Activated CD8-positive, alpha-beta memory T cell treated with anti-CD3 and anti-CD28 coated beads, Interleukin-2, amount 50 U/mL, for 4 hours (primary cell): ENCODE measurements at regions not wholly inside any gene's neighbourhood (a gene's known extent, or its start where the extent isn't known, plus 50 kb on each side); places are given as distances from the start of the nearest gene placed in this dataset.

Experiments
- DNase-seq: peaks from one replicate; pipeline ENCODE4 v3.0.0-alpha.2; 2020

DNA sequence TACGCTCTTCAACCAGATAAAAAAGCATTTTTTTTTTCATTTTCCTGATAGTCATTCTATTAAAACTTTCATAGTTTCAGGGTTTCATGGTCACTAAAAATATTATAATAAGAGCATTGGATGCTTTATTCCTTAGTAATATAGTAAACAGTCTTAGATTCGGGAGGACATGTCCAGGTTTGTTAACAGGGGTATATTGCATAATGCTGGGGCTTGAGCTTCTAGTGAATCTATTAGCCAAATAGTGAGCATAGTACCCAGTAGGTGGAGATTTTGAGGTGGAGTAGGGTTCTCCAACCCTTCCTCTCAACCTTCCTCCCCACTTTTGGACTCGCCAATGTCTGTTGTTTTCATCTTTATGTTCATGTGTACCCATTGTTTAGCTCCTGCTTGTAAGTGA lies 277.4 kb upstream of the RGS6 start:
- no peak for DNase-seq

DNA sequence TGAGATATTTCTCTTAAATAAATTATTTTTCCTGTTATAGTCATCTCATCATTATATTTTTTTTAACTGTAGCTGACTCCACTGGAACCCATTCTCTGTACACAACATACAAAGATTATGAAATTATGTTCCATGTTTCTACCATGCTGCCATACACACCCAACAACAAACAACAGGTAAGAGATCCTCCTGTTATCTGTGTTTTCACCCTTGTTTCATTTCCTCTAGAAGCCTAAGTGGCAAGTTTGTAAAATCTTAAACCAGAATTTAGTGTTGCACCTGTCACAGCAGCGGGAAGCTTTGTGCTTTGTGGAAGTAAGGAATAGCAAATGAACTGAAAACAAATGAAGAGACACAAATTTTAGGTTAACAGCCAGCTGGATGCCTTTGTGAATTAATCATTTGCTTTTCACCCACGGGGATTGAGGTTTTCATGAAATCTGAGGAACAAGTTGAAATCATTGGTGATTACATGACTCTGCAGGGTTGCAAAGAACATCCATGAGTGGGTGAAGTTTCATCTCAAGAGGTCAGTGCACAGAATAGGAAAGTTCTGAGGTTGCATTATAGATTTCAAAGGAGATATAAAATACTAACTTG lies 273.9 kb upstream of the RGS6 start:
- DNase-seq, result no peak

DNA sequence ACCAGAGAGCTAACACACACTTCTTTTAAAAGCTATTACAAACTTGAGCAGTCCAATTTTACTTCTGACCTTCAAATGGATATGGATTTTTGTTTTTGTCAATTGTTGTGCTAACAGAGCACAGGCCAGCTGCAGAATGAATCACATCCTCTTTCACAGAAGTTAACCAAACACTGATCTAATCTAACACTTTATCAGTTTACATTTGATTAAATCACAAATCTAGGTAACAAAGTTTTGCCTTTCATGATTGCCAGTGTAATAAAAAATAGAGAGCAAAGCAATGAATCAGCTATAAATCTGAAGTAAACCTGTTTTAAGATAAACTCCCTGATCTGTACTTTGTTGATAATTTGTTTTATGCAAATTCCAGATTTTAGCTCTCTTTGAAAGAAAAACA lies 273.1 kb upstream of the RGS6 start:
- DNase-seq, result no peak

DNA sequence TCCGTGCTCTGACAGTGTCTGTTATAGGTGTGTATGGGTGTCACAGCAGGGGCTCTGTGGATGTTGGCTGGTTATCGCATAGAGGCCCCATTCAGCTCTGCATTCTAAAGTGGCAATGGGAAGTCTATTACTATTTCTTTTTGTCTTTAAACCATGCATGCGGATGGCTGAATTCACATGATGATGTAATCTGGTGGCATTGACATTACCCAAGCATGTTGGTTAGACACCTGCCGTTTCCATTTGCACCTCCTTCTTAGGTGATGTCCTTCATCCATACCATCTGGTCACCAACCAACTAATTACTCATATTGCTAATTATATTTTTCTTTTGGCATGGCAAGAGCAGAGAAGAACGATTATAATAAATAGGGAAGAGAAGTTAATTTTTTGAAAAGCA lies 270.8 kb upstream of the RGS6 start:
- DNase-seq, result no peak

DNA sequence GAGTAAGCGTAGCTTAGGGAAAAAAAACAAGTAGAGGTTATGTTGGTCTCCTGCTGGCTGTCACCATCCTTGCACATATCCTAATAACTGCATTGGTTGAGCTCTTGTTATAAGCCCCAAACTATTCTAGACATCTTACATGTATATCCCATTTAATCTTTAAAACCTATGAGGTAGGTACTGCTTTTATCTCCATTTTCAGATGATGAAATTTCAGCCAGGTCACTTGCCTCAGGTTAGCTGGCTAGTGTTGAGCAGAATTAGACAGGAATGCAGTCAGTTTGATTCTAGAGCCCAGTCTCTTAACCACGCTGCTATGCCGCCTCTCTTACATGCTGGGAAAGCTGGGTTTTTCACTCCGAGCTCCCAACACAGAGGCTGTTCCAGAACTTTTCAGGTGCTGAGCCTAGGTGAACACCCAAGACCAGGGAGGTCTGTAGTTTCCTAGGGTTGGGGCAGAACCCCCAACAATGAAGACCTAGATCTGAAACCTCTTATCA lies 269.9 kb upstream of the RGS6 start:
- no peak for DNase-seq

DNA sequence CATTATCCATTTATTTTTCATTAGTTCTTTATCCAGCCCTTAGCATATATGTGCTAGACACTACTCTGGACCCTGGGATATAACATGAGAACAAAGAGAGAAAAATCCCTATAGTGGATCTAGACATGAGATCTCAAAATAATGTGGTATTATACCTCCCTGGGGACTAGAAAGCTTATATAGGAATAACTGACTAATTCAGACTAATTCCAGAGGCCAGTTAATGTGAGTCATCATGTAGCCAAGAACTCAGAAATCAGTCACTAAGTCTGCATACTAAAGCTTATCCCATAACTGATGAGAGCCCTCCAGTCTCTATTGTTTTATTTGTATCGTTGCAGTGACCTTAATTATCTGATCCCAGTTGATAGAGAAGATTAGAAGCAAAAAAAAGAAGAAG lies 267.1 kb upstream of the RGS6 start:
- DNase-seq, result no peak

DNA sequence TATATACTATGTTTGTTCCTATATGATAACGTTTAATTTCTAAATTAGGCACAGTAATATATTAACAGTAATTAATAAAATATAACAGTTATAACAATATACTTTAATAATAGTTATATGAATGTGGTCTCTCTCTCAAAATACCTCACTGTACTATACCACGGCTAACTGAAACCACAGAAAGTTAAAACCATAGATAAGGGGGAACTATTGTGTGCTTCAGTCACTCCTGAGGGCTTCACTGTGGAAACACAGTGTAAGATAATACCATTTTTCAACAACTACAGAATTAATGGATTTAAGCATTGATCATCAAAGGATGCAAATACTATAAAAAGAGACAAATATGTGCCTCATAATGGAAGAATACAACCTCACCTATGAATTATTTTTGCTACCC lies 266.4 kb upstream of the RGS6 start:
- no peak for DNase-seq

DNA sequence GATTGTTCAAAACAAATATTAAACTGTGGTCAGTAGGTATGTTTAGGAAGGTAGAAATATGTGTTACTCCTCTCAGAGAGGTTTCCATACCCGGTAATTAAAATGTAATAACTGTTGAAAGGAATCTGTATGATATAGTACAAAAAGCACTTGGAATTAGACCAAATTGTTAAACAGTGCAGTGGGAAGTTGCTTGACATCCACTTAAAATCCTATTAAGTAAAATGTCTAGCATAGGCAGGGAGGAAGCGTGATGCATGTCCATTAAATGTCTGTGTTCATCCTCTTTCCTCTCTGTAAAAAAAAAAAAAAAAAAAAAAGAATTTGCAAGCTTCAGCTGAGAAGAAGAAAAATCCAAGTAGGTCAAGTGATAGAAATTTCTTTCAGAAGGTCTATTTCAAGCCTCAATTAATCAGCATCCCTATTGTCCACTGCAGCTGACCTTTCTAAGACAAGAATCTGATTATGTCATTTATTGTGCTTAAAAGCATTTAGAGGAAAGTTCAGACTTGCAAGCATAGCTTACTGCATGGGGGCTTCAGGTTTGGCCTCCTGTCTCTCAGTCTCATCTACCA lies 265.6 kb upstream of the RGS6 start:
- no peak for DNase-seq

DNA sequence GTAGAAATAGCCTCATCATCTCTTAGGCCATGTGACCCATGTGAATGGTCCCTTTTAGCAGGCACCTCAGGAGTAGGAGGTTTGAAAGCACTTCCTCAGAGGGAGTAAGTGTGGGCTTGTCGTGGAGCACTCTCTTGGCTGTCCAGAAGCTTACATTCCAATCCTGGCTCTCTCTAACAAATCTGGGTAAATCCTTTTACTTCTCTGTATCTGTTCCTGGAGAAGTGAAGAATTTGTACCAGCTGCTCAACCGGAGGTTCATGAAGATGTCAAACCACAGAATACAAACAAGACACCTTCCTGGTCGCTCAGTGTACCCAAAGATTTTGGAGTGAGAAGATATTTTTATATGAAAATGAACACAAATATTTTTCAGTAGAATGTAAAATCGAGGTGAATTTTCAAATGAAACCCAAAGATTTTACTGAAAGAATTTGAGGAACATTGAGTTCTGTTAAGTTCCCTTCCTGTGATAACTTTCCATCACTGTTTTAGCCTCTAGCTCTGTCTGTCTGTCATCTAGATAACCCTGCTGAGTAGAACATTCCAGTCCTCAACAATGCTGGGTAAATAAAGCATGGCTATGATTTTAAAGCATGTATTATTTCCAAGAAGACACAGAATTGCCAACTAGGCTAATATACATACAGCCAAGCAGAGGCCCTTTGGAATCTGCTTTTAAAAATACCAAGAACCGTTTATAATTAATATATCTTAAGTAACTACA lies 263.9 kb upstream of the RGS6 start:
- DNase-seq, result no peak

DNA sequence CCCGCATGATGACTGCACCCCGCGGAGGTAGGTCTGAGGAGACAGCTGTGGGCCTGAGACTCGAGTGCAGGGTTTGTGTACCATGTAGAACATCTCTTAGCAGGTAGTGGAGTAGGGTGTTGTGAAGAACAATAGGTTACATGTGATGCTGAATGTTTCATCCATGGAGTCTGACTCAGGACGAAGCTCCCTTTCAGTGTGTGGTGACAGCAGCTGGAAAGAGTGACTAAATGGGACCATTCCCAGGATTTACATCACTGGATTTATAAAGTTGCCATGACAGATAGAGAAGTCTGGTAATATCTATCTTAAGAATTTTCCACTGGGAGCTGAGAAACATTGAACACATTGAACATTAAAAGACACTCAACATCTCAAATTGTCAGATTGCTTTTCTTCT lies 259.6 kb upstream of the RGS6 start:
- DNase-seq, result no peak

DNA sequence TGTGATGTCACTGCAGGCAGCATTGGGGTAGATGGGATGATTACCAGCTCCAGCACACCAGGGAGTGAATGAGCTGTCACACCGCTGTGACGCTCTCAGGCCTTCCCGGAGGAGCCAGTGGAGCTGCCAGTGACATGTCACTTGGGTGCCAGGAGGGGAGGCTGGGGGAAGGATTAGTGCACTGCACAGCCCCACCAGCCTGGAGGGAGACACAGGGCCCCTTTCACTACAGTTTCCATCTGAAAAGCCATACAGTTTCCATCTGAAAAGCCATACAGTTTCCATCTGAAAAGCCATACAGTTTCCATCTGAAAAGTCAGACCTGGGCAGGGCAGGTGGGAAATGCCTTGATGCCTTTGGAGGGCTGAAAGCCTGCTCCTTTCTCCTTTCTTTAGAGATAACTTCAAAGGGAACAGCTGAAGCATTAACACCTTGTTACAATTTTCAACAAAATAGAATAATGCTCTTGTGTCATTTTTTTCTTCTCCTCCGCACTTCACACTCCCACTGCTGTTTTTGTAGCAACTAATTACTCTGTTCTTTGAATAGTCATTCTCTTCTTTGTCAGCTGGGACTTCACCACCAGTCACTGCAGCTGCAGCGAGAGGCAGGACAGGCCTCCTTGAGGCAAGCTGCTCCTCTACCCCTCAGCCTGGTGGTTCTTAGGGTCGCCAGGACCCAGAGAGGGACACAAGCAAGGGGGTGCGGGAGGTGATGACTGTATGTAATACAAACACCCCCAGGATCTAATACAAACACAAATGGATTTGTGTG lies 256.9 kb upstream of the RGS6 start:
- DNase-seq, result no peak

DNA sequence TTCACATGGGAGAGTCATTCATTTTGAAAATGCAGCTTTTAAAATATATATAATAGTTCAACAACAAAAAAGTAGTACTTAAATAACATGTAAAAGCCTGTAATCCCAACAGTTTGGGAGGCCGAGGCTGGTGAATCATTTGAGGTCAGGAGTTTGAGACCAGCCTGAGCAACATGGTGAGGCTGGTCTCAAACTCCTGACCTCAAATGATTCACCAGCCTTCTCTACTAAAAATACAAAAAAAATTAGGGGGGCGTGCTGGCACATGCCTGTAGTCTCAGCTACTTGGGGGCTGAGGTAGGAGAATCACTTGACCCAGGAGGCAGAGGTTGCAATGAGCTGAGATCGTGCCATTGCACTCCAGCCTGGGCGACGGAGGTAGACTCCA lies 256.3 kb upstream of the RGS6 start:
- no peak for DNase-seq

DNA sequence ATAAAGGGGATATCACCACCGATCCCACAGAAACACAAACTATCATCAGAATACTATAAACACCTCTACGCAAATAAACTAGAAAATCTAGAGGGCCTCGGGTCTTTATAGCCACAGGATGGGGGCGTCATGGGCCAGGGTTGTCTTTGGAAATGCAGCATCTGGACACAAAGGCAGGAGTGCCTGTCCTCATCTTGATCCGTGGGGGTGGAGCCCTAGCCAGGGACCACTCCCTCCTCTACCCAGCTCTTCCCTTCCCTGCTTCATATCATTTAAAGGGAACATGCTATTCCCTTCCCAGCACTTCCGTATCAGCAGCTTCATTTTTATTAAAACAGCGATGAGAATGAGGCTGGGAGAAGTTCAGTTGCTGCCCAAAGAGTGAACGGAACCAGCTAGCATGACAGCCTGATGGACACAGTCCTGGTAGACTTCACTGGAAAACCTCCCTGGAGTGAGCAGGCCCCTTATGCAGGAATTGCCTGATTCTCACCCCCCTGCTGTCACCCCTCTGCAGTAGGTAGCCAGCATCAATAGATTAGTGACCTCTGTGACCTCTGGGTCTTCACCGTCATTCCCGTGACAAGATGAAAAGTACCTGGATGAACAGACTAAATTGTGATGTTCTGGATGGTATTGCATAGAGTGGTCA lies 251.4 kb upstream of the RGS6 start:
- DNase-seq, result no peak

DNA sequence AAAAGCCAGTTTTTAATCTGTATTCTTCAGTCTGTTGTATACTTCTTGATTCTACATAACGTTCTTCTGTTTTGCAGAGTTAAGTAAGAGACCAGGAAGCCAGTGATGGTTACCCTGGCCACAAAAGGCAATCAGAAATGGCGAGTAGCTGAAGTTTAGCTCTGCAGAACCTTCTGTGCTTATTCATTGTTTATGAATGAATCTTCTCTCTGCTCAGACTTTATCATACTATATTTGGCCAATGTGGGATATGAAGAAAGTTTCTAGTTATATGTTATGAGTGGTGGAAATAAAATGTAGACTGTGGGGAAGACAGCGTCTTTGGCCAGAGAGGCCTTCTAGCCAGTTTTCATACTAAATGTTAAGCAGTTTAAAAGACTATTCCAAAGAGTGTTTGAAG lies 249.9 kb upstream of the RGS6 start:
- DNase-seq, result no peak

DNA sequence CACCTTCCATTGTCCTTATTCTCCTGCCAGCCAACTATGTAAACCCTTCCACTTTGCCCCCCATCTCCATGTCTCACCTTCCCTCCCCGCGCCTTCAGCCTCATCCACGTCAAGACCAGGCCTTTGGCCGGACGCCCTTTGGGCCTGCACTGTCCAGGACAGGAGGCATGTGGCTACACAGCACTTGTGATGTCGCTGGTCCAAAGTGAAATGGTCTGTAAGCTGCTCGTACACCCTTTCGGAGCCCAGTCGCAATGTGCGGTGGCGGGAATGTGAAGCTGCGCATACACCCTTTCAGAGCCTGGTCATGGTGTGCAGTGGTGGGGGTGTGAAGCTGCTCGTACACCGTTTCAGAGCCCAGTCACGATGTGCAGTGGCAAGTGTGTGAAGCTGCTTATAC lies 247.9 kb upstream of the RGS6 start:
- DNase-seq, result no peak

DNA sequence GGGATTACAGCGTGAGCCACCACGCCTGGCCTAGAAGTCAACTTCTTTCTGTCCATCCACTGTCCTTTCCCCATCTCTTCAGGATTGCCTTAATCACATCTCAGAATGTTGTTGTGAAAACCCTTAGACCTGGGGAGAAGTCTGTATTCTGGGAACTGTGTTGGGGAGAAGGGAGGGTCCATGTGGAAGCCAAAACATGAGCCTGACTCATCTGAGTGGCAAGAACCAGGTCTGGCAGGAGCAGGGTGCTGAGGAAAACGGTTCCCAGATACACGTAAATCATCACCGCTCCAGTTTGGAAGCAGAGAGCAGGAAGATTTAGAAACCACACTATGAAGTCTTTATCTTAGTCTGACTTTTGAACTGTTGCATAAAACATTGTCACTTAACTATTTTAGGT lies 245.6 kb upstream of the RGS6 start:
- DNase-seq, result no peak

DNA sequence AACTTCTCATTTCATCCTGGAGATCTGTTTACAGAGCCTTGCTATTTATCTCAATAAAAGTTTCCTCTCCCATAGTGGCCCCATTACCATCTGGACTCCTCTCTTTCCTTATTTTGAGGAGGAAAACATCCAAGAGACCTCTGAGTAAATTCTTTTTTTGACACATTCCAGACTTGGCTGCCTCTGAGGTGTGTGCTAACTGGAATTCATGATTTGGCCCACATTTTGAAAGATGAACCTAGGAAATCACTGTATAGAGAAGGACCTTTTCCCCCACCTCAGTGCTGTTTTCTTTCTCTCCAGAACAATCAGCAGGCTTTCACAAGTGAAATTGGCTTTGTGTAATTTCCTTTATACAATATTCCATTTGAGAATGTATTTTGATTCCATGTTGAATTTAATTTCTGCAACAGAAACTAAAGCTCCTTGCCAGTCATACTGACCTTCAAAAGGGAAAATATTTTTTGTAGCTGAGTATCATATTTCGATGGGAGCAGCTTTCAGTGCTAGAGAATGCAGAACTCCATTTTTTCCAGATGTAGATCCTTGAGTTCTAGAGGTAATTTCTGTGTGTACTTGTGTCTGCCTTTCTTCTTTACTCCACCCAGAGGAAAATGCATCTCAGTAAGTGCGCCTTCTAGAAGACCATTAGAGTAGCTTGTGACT lies 244.9 kb upstream of the RGS6 start:
- no peak for DNase-seq

DNA sequence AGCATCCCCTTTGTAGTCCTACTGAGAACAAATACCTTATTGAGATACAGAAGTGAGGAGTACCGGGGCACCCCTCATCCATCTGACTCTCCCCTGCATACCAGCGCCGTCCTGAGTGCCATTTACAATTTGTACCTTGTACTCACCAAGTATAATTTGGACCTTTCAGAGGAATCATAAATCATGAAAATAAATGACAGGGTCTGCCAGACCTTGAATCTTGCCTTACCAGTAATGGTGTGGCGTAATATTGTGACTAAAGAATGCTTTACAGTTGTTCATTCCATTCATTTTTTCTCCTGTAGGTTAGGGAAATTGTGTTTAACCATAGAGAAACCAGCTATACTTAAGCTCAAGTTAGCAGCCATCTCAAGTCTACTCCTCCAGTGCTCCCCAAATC lies 243.7 kb upstream of the RGS6 start:
- no peak for DNase-seq

DNA sequence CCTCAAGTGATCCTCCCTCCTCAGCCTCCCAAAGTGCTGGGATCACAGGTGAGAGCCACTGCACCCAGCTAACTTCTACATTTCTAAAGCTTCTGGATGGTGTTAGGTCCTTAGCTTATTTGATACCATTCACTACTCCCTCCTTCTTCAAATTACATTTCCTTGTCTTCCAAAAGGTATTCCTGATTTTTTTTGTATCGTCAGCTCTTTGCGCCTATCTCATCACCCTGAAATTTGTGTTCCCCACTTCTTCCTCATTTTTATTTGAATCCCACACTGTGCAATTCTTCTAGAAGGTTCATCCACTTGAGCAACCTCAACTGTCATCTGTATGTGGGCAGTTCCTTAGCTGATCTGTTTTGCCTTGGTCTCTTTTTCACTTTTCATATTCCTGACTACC lies 241.8 kb upstream of the RGS6 start:
- DNase-seq, result no peak

DNA sequence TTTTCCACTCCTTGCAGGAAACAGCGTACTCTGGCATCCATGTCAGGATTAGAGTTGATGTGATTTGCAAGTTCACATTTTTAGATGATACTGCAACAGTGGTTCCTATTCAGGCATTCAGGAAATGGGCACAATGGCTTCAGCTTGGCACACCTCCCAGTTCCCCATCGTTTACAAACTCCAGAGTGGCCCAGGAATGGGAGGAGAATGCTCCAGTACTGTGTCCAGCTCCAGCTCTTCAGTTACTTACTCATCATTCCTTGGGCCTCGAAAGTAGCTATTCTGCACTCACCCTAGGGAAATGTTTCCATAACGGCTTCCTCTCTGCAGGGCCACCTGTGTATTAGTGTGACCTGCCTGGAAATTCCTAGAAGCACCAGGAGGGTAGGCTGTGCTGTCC lies 239.7 kb upstream of the RGS6 start:
- no peak for DNase-seq

DNA sequence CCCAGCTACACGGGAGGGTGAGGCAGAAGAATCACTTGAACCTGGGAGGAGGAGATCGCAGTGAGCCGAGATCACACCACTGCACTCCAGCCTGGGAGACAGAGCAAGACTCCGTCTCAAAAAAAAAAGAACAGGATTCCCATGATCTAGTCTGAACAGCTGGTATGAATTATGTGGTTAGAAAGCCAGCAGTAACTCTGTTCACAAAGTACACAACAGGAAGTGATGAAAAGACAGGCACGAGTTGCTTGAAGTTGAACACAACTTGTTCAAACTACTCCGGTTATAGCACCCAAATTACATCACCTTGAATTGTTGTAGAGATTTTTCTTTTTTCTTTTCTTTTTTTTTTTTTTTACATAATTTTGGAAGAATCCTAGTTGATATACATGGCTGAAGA lies 238.8 kb upstream of the RGS6 start:
- no peak for DNase-seq

DNA sequence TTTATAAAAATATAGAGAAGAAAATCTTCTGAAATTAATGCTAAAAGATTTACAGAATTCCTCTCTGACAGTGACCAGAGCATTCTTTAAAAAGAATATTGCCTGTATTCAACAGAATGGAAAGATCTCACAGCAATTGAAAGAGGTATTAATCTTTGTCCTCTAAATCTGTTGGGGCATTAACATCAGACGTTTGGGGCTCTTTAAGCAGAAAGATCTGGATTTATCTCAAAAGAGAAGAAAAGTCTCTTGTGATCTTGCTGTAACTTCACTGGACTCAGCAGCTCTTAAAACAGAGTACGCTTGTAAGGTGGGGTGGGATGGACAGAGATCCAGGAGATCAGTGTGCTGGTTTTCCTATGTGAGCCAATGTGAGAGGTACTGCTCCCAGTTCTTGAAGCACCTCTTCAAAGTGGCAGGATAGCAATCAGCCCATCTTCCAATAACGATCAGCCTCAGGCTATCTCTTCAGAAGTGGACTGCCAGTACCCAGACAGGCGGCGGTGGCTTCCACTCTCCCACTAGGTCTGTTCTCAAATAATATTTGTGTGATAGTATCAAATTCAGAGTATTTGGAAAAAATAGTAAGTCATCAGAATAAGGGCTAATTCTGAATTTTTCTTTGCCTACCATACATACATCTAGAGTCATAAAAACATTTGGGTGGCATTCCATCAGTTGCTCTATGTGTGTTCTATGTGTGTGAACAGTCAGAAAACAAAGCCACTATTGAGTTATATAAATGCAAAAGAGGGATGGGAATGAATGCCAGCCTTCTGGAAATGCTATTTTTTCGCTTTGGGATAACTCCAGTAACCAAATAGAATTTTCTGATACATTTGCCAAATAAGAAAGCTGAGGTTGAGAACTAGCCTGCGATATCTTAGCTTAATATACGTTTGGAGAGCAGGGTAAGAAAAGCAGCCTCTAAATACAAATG lies 237.4 kb upstream of the RGS6 start:
- no peak for DNase-seq
